ENCODE measurements at regions not wholly inside any gene's neighbourhood (a gene's known extent, or its start where the extent isn't known, plus 50 kb on each side); places are given as distances from the start of the nearest gene placed in this dataset.

GRCh38 chr16:25433388-25433787, 175.7 kb upstream of the ZKSCAN2 start:
- no peaks in the 10 kb centered on the region for H3K36me3 ChIP-seq (ENCODE audit: control insufficient read depth in 4 of 4, insufficient read depth in 4 of 4, low read length in 3 of 4)
- no peak overlapping the region for H3K4me3 ChIP-seq (ENCODE audit: control insufficient read depth in 1 of 7, extremely low read depth in 1 of 7, insufficient read depth in 4 of 7, low read depth in 2 of 7, low read length in 6 of 7)
- 83% methylated on average over 3 of the region's 4 CpGs for WGBS (ENCODE audit: insufficient coverage)
- peaks cover 0 to 2% (median 0%) of the 10 kb centered on the region in 5 experiments for H3K9me3 ChIP-seq (ENCODE audit: control extremely low read depth in 1 of 5, control insufficient read depth in 4 of 5, insufficient read depth in 2 of 5, low read depth in 1 of 5, low read length in 4 of 5)
- H3K27me3 ChIP-seq (replicated peaks in 2 of 5; ENCODE audit: control insufficient read depth in 4 of 5, insufficient read depth in 5 of 5, low read length in 4 of 5), result no peaks in the 10 kb centered on the region
- CTCF ChIA-PET, result no interaction called here
- no peak overlapping the region for H3K27ac ChIP-seq (ENCODE audit: insufficient read depth in 1 of 2, low read depth in 1 of 2, low read length in 2 of 2, poor library complexity in 1 of 2, severe bottlenecking in 2 of 2)
- no peaks in the 10 kb centered on the region for H3K4me1 ChIP-seq (ENCODE audit: control extremely low read depth in 1 of 4, control insufficient read depth in 4 of 4, insufficient read depth in 4 of 4, low read length in 3 of 4)
- POLR2A ChIA-PET, result no interaction called here
- DNase-seq, result no peak

- no peaks in the 10 kb centered on the region for H3K36me3 ChIP-seq (ENCODE audit: control insufficient read depth in 4 of 4, insufficient read depth in 4 of 4, low read length in 3 of 4)
- DNase-seq, result no peak
- POLR2A ChIA-PET, result no interaction called here
- CTCF ChIA-PET, result no interaction called here
- H3K27me3 ChIP-seq (replicated peaks in 2 of 5; ENCODE audit: control insufficient read depth in 4 of 5, insufficient read depth in 5 of 5, low read length in 4 of 5), result no peaks in the 10 kb centered on the region
- H3K9me3 ChIP-seq (ENCODE audit: control extremely low read depth in 1 of 5, control insufficient read depth in 4 of 5, insufficient read depth in 2 of 5, low read depth in 1 of 5, low read length in 4 of 5), result peaks cover 0 to 2% (median 2%) of the 10 kb centered on the region in 5 experiments
- no peak overlapping the region for H3K4me3 ChIP-seq (ENCODE audit: control insufficient read depth in 1 of 7, extremely low read depth in 1 of 7, insufficient read depth in 4 of 7, low read depth in 2 of 7, low read length in 6 of 7)
- H3K4me1 ChIP-seq (ENCODE audit: control extremely low read depth in 1 of 4, control insufficient read depth in 4 of 4, insufficient read depth in 4 of 4, low read length in 3 of 4), result no peaks in the 10 kb centered on the region
- WGBS (ENCODE audit: insufficient coverage), result 89% methylated on average over 5 of the region's 7 CpGs
- H3K27ac ChIP-seq (ENCODE audit: insufficient read depth in 1 of 2, low read depth in 1 of 2, low read length in 2 of 2, poor library complexity in 1 of 2, severe bottlenecking in 2 of 2), result no peak overlapping the region
Observed at GRCh38 chr16:25431472-25431871, 173.8 kb upstream of the ZKSCAN2 start.

- DNase-seq, result no peak
- Histone ChIP-seq H3K27me3 (replicated peaks in 2 of 5; ENCODE audit: control insufficient read depth in 4 of 5, insufficient read depth in 5 of 5, low read length in 4 of 5) (no peaks in the 10 kb centered on the region), H3K27ac (ENCODE audit: insufficient read depth in 1 of 2, low read depth in 1 of 2, low read length in 2 of 2, poor library complexity in 1 of 2, severe bottlenecking in 2 of 2) (no peak overlapping the region), H3K36me3 (ENCODE audit: control insufficient read depth in 4 of 4, insufficient read depth in 4 of 4, low read length in 3 of 4) (no peaks in the 10 kb centered on the region), H3K9me3 (ENCODE audit: control extremely low read depth in 1 of 5, control insufficient read depth in 4 of 5, insufficient read depth in 2 of 5, low read depth in 1 of 5, low read length in 4 of 5) (peaks cover 0 to 2% (median 2%) of the 10 kb centered on the region in 5 experiments), H3K4me3 (ENCODE audit: control insufficient read depth in 1 of 7, extremely low read depth in 1 of 7, insufficient read depth in 4 of 7, low read depth in 2 of 7, low read length in 6 of 7) (no peak overlapping the region), H3K4me1 (ENCODE audit: control extremely low read depth in 1 of 4, control insufficient read depth in 4 of 4, insufficient read depth in 4 of 4, low read length in 3 of 4) (no peaks in the 10 kb centered on the region)
- WGBS (ENCODE audit: insufficient coverage), result 100% methylated on average over 1 of the region's 1 CpG
- CTCF ChIA-PET, result no interaction called here
- POLR2A ChIA-PET, result no interaction called here
Observed at GRCh38 chr16:25426829-25427228, 169.2 kb upstream of the ZKSCAN2 start.

- Histone ChIP-seq H3K27ac (ENCODE audit: insufficient read depth in 1 of 2, low read depth in 1 of 2, low read length in 2 of 2, poor library complexity in 1 of 2, severe bottlenecking in 2 of 2) (no peak overlapping the region), H3K9me3 (ENCODE audit: control extremely low read depth in 1 of 5, control insufficient read depth in 4 of 5, insufficient read depth in 2 of 5, low read depth in 1 of 5, low read length in 4 of 5) (peaks cover 0 to 2% (median 0%) of the 10 kb centered on the region in 5 experiments), H3K4me1 (ENCODE audit: control extremely low read depth in 1 of 4, control insufficient read depth in 4 of 4, insufficient read depth in 4 of 4, low read length in 3 of 4) (no peaks in the 10 kb centered on the region), H3K4me3 (ENCODE audit: control insufficient read depth in 1 of 7, extremely low read depth in 1 of 7, insufficient read depth in 4 of 7, low read depth in 2 of 7, low read length in 6 of 7) (no peak overlapping the region), H3K36me3 (ENCODE audit: control insufficient read depth in 4 of 4, insufficient read depth in 4 of 4, low read length in 3 of 4) (no peaks in the 10 kb centered on the region), H3K27me3 (replicated peaks in 2 of 5; ENCODE audit: control insufficient read depth in 4 of 5, insufficient read depth in 5 of 5, low read length in 4 of 5) (no peaks in the 10 kb centered on the region)
- ChIA-PET CTCF (no interaction called here), POLR2A (no interaction called here)
- DNase-seq, result no peak
- 92% methylated on average over 3 of the region's 3 CpGs for WGBS (ENCODE audit: insufficient coverage)
Observed at GRCh38 chr16:25419681-25420080, 162.0 kb upstream of the ZKSCAN2 start.

- H3K27ac ChIP-seq (ENCODE audit: insufficient read depth in 1 of 2, low read depth in 1 of 2, low read length in 2 of 2, poor library complexity in 1 of 2, severe bottlenecking in 2 of 2), result no peak overlapping the region
- no peaks in the 10 kb centered on the region for H3K36me3 ChIP-seq (ENCODE audit: control insufficient read depth in 4 of 4, insufficient read depth in 4 of 4, low read length in 3 of 4)
- ChIA-PET POLR2A (no interaction called here), CTCF (no interaction called here)
- no peak overlapping the region for H3K4me3 ChIP-seq (ENCODE audit: control insufficient read depth in 1 of 7, extremely low read depth in 1 of 7, insufficient read depth in 4 of 7, low read depth in 2 of 7, low read length in 6 of 7)
- H3K27me3 ChIP-seq (replicated peaks in 2 of 5; ENCODE audit: control insufficient read depth in 4 of 5, insufficient read depth in 5 of 5, low read length in 4 of 5), result no peaks in the 10 kb centered on the region
- no peak for DNase-seq
- H3K4me1 ChIP-seq (ENCODE audit: control extremely low read depth in 1 of 4, control insufficient read depth in 4 of 4, insufficient read depth in 4 of 4, low read length in 3 of 4), result no peaks in the 10 kb centered on the region
- peaks cover 0 to 2% (median 0%) of the 10 kb centered on the region in 5 experiments for H3K9me3 ChIP-seq (ENCODE audit: control extremely low read depth in 1 of 5, control insufficient read depth in 4 of 5, insufficient read depth in 2 of 5, low read depth in 1 of 5, low read length in 4 of 5)
Observed at GRCh38 chr16:25419153-25419552, 161.5 kb upstream of the ZKSCAN2 start.

- no peaks in the 10 kb centered on the region for H3K4me1 ChIP-seq (ENCODE audit: control extremely low read depth in 1 of 4, control insufficient read depth in 4 of 4, insufficient read depth in 4 of 4, low read length in 3 of 4)
- 90% methylated on average over 2 of the region's 2 CpGs for WGBS (ENCODE audit: insufficient coverage)
- no peak for DNase-seq
- no peak overlapping the region for H3K4me3 ChIP-seq (ENCODE audit: control insufficient read depth in 1 of 7, extremely low read depth in 1 of 7, insufficient read depth in 4 of 7, low read depth in 2 of 7, low read length in 6 of 7)
- peaks cover 0 to 2% (median 0%) of the 10 kb centered on the region in 5 experiments for H3K9me3 ChIP-seq (ENCODE audit: control extremely low read depth in 1 of 5, control insufficient read depth in 4 of 5, insufficient read depth in 2 of 5, low read depth in 1 of 5, low read length in 4 of 5)
- ChIA-PET CTCF (no interaction called here), POLR2A (no interaction called here)
- no peaks in the 10 kb centered on the region for H3K36me3 ChIP-seq (ENCODE audit: control insufficient read depth in 4 of 4, insufficient read depth in 4 of 4, low read length in 3 of 4)
- H3K27me3 ChIP-seq (replicated peaks in 2 of 5; ENCODE audit: control insufficient read depth in 4 of 5, insufficient read depth in 5 of 5, low read length in 4 of 5), result no peaks in the 10 kb centered on the region
- no peak overlapping the region for H3K27ac ChIP-seq (ENCODE audit: insufficient read depth in 1 of 2, low read depth in 1 of 2, low read length in 2 of 2, poor library complexity in 1 of 2, severe bottlenecking in 2 of 2)
Observed at GRCh38 chr16:25416002-25416401, 158.4 kb upstream of the ZKSCAN2 start.

- H3K4me1 ChIP-seq (ENCODE audit: control extremely low read depth in 1 of 4, control insufficient read depth in 4 of 4, insufficient read depth in 4 of 4, low read length in 3 of 4), result no peaks in the 10 kb centered on the region
- no peak overlapping the region for H3K4me3 ChIP-seq (ENCODE audit: control insufficient read depth in 1 of 7, extremely low read depth in 1 of 7, insufficient read depth in 4 of 7, low read depth in 2 of 7, low read length in 6 of 7)
- no peak for DNase-seq
- CTCF ChIA-PET, result no interaction called here
- H3K27ac ChIP-seq (ENCODE audit: insufficient read depth in 1 of 2, low read depth in 1 of 2, low read length in 2 of 2, poor library complexity in 1 of 2, severe bottlenecking in 2 of 2), result no peak overlapping the region
- no peaks in the 10 kb centered on the region for H3K27me3 ChIP-seq (replicated peaks in 2 of 5; ENCODE audit: control insufficient read depth in 4 of 5, insufficient read depth in 5 of 5, low read length in 4 of 5)
- H3K36me3 ChIP-seq (ENCODE audit: control insufficient read depth in 4 of 4, insufficient read depth in 4 of 4, low read length in 3 of 4), result no peaks in the 10 kb centered on the region
- POLR2A ChIA-PET, result no interaction called here
- peaks cover 0 to 1% (median 0%) of the 10 kb centered on the region in 5 experiments for H3K9me3 ChIP-seq (ENCODE audit: control extremely low read depth in 1 of 5, control insufficient read depth in 4 of 5, insufficient read depth in 2 of 5, low read depth in 1 of 5, low read length in 4 of 5)
- WGBS (ENCODE audit: insufficient coverage), result no CpG with 5 or more reads among the region's 1 CpG
Observed at GRCh38 chr16:25413975-25414374, 156.3 kb upstream of the ZKSCAN2 start.

DNA sequence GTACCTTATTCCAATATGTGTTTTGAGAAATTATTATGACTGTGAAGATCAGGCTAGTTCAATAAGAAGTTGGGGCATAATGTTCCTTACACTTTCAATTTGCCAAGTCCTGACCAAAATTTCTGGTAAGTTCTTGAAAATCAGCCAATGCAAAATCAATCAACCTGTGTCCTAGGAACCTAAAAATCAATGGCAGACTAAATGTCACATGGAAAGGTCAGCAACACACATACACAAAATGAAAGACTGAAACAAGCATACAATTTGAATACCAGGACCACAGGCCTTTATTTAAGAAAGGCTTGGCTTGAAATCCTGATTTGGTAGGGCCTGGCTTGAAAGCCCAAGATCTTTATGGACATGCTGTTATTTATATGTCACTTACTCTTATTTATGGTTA, 155.5 kb upstream of the ZKSCAN2 start:
- POLR2A ChIA-PET, result no interaction called here
- no peak overlapping the region for H3K27ac ChIP-seq (ENCODE audit: insufficient read depth in 1 of 2, low read depth in 1 of 2, low read length in 2 of 2, poor library complexity in 1 of 2, severe bottlenecking in 2 of 2)
- CTCF ChIA-PET, result no interaction called here
- H3K9me3 ChIP-seq (ENCODE audit: control extremely low read depth in 1 of 5, control insufficient read depth in 4 of 5, insufficient read depth in 2 of 5, low read depth in 1 of 5, low read length in 4 of 5), result no peaks in the 10 kb centered on the region
- H3K4me1 ChIP-seq (ENCODE audit: control extremely low read depth in 1 of 4, control insufficient read depth in 4 of 4, insufficient read depth in 4 of 4, low read length in 3 of 4), result no peaks in the 10 kb centered on the region
- H3K4me3 ChIP-seq (ENCODE audit: control insufficient read depth in 1 of 7, extremely low read depth in 1 of 7, insufficient read depth in 4 of 7, low read depth in 2 of 7, low read length in 6 of 7), result no peak overlapping the region
- no peaks in the 10 kb centered on the region for H3K27me3 ChIP-seq (replicated peaks in 2 of 5; ENCODE audit: control insufficient read depth in 4 of 5, insufficient read depth in 5 of 5, low read length in 4 of 5)
- no peak for DNase-seq
- no peaks in the 10 kb centered on the region for H3K36me3 ChIP-seq (ENCODE audit: control insufficient read depth in 4 of 4, insufficient read depth in 4 of 4, low read length in 3 of 4)
